Mesendoderm (in vitro differentiated cells): ENCODE measurements at regions not wholly inside any gene's neighbourhood (a gene's known extent, or its start where the extent isn't known, plus 50 kb on each side); places are given as distances from the start of the nearest gene placed in this dataset.

ENCODE experiments used
- DNase-seq: peaks from one replicate; pipeline ENCODE4 v3.0.0; 2013
- H2AK5ac ChIP-seq: 2 replicates; pipeline ENCODE4 v1.6.1; 2013; ENCODE audit warnings: low read length, inconsistent platforms
- H2BK120ac ChIP-seq: 2 replicates; pipeline ENCODE4 v1.6.1; 2013; ENCODE audit warnings: low read depth, mild to moderate bottlenecking, low read length, moderate library complexity, mixed read lengths
- H2BK15ac ChIP-seq: replicated peaks from 2 replicates; pipeline ENCODE4 v1.6.1; 2013; ENCODE audit warnings: low read depth, mild to moderate bottlenecking, moderate library complexity
- H2BK5ac ChIP-seq: 2 replicates; pipeline ENCODE4 v1.6.1; 2013; ENCODE audit warnings: low read length, inconsistent platforms
- H3K18ac ChIP-seq: 2 replicates; pipeline ENCODE4 v1.6.1; 2013; ENCODE audit warnings: mild to moderate bottlenecking, low read length, mixed read lengths
- H3K23ac ChIP-seq: one replicate; pipeline ENCODE4 v1.6.1; 2013; ENCODE audit warnings: low read length
- H3K27ac ChIP-seq: 2 replicates; pipeline ENCODE4 v1.5.1; 2013; ENCODE audit warnings: low read depth, mild to moderate bottlenecking, inconsistent platforms, low read length, moderate library complexity
- H3K27me3 ChIP-seq: 2 replicates; pipeline ENCODE4 v1.6.1; 2013; ENCODE audit warnings: low read length, control low read depth, mild to moderate bottlenecking, inconsistent platforms; ENCODE audit not compliant: insufficient read depth, poor library complexity
- H3K36me3 ChIP-seq: 2 replicates; pipeline ENCODE4 v1.6.1; 2013; ENCODE audit warnings: low read length, inconsistent platforms; ENCODE audit not compliant: control insufficient read depth, insufficient read depth
- H3K4ac ChIP-seq: one replicate; pipeline ENCODE4 v1.6.1; 2013; ENCODE audit warnings: low read depth, mild to moderate bottlenecking, low read length, moderate library complexity
- H3K4me1 ChIP-seq: 2 replicates; pipeline ENCODE4 v1.6.1; 2013; ENCODE audit warnings: low read depth, low read length, inconsistent platforms; ENCODE audit not compliant: control insufficient read depth
- H3K4me2 ChIP-seq: 2 replicates; pipeline ENCODE4 v1.6.1; 2013; ENCODE audit warnings: low read length
- H3K4me3 ChIP-seq: 2 replicates; pipeline ENCODE4 v1.5.1; 2013; ENCODE audit warnings: mild to moderate bottlenecking, low read length
- H3K56ac ChIP-seq: one replicate; pipeline ENCODE4 v1.6.1; 2013; ENCODE audit warnings: low read length
- H3K79me1 ChIP-seq: 2 replicates; pipeline ENCODE4 v1.6.1; 2013; ENCODE audit warnings: low read length, inconsistent platforms
- H3K79me2 ChIP-seq: 2 replicates; pipeline ENCODE4 v1.6.1; 2013; ENCODE audit warnings: mild to moderate bottlenecking, low read length; ENCODE audit not compliant: control insufficient read depth, insufficient read depth
- H3K9ac ChIP-seq: 2 replicates; pipeline ENCODE4 v1.6.1; 2013; ENCODE audit warnings: low read length, inconsistent platforms
- H4K5ac ChIP-seq: one replicate; pipeline ENCODE4 v1.6.1; 2013; ENCODE audit warnings: low read length
- H4K8ac ChIP-seq: one replicate; pipeline ENCODE4 v1.6.1; 2013; ENCODE audit warnings: low read depth, mild to moderate bottlenecking, control low read depth, low read length, moderate library complexity
- WGBS: extraction: QIAGEN DNeasy Blood & Tissue Kit; methylation state at CpG from one replicate; pipeline ENCODE4 v1.1.7; 2013; ENCODE audit warnings: low lambda C conversion rate, missing lambda C conversion rate; ENCODE audit not compliant: insufficient coverage; ENCODE audit errors: extremely low coverage; 5-methylcytosine and 5-hydroxymethylcytosine counted together

DNA sequence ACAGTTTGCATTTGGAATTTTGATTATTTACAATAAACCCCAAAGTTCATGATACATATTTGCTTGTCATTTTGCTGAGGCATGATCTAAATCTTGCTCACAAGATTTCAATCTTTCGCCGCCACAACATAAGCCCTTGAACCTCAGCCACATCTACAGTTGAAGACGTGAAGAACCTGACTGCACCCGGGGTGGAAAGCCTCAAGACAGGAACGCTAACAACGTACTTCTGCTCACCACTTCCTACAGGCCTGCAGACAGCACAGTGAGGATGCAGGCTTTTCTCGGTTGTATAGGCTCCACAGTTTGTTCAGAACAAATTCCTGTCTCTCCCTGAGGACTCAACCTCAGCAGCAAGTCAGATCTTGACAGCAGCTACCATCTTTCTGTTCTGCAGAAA, 393.8 kb upstream of the PRKCQ start:
- Histone ChIP-seq H3K36me3 (no peaks in the 10 kb centered on the region), H3K27me3 (no peaks in the 10 kb centered on the region), H3K56ac (no peak overlapping the region), H2BK5ac (no peak overlapping the region), H3K4ac (no peak overlapping the region), H3K27ac (no peak overlapping the region), H4K5ac (no peak overlapping the region), H3K23ac (no peak overlapping the region), H3K18ac (no peak overlapping the region), H3K4me1 (no peaks in the 10 kb centered on the region), H3K4me3 (no peak overlapping the region), H3K9ac (no peak overlapping the region), H4K8ac (no peak overlapping the region), H3K79me1 (no peaks in the 10 kb centered on the region), H3K4me2 (no peak overlapping the region), H2BK15ac (no peak overlapping the region), H2AK5ac (no peak overlapping the region), H3K79me2 (no peaks in the 10 kb centered on the region), H2BK120ac (no peak overlapping the region)
- DNase-seq: no peak
- no CpG with 5 or more reads among the region's 7 CpGs for WGBS

DNA sequence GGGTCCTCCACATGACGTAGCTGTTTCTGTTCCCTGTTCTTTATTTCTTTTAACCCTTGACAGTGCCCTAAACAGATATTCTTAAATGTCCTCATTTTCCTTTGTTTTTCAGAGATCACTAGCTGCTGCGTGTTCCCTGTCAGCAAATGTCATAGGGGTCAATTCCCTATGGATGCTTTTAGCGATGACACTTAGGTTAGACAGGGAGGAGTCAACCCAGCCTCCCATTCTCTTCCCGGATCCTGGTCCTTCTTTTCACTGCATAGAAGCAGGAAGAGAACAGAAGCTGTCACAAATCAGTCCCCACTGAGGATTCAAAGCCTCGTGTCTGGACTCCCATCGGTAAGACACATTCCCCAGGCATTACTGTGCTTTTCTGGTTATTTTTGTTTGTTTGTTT, 392.1 kb upstream of the PRKCQ start:
- Histone ChIP-seq H3K79me2 (no peaks in the 10 kb centered on the region), H3K23ac (no peak overlapping the region), H2BK120ac (no peak overlapping the region), H4K8ac (no peak overlapping the region), H3K27ac (no peak overlapping the region), H3K18ac (no peak overlapping the region), H3K79me1 (no peaks in the 10 kb centered on the region), H3K27me3 (no peaks in the 10 kb centered on the region), H3K4me1 (no peaks in the 10 kb centered on the region), H4K5ac (no peak overlapping the region), H2BK15ac (no peak overlapping the region), H3K4me3 (no peak overlapping the region), H2AK5ac (no peak overlapping the region), H3K9ac (no peak overlapping the region), H3K36me3 (no peaks in the 10 kb centered on the region), H3K56ac (no peak overlapping the region), H3K4ac (no peak overlapping the region), H2BK5ac (no peak overlapping the region), H3K4me2 (no peak overlapping the region)
- no peak for DNase-seq
- no CpG with 5 or more reads among the region's 6 CpGs for WGBS

- H4K8ac ChIP-seq: no peak overlapping the region
Observed at GRCh38 chr10:6969659-6970058, 389.6 kb upstream of the PRKCQ start.

GRCh38 chr10:6964543-6964942, 384.5 kb upstream of the PRKCQ start:
- no peak overlapping the region for H2BK120ac ChIP-seq
- WGBS: no CpG with 5 or more reads among the region's 4 CpGs
- H3K79me1 ChIP-seq: no peaks in the 10 kb centered on the region

More at GRCh38 chr10:6969659-6970058, 389.6 kb upstream of the PRKCQ start:
- H3K4me1 ChIP-seq: no peaks in the 10 kb centered on the region
- no peak overlapping the region for H3K4me3 ChIP-seq
- no peak overlapping the region for H3K27ac ChIP-seq
- no peaks in the 10 kb centered on the region for H3K79me1 ChIP-seq
- no peak for DNase-seq
- H3K4ac ChIP-seq: no peak overlapping the region
- H3K9ac ChIP-seq: no peak overlapping the region
- H2BK15ac ChIP-seq: no peak overlapping the region
- H2BK120ac ChIP-seq: no peak overlapping the region
- H4K5ac ChIP-seq: no peak overlapping the region
- no peaks in the 10 kb centered on the region for H3K36me3 ChIP-seq
- no peak overlapping the region for H2AK5ac ChIP-seq
- H3K18ac ChIP-seq: no peak overlapping the region
- H3K79me2 ChIP-seq: no peaks in the 10 kb centered on the region
- no peak overlapping the region for H3K56ac ChIP-seq
- H2BK5ac ChIP-seq: no peak overlapping the region
- H3K27me3 ChIP-seq: no peaks in the 10 kb centered on the region
- no peak overlapping the region for H3K23ac ChIP-seq
- no peak overlapping the region for H3K4me2 ChIP-seq
- WGBS: no CpG with 5 or more reads among the region's 4 CpGs

GRCh38 chr10:6962576-6962975, 382.5 kb upstream of the PRKCQ start:
- H3K23ac ChIP-seq: no peak overlapping the region
- no peak overlapping the region for H2AK5ac ChIP-seq
- H3K79me2 ChIP-seq: no peaks in the 10 kb centered on the region
- H3K36me3 ChIP-seq: no peaks in the 10 kb centered on the region
- H3K9ac ChIP-seq: no peak overlapping the region
- no CpG with 5 or more reads among the region's 6 CpGs for WGBS
- H3K4me1 ChIP-seq: no peaks in the 10 kb centered on the region
- H2BK5ac ChIP-seq: no peak overlapping the region
- no peak overlapping the region for H4K8ac ChIP-seq
- no peaks in the 10 kb centered on the region for H3K79me1 ChIP-seq
- no peak overlapping the region for H3K18ac ChIP-seq
- H4K5ac ChIP-seq: no peak overlapping the region
- H2BK15ac ChIP-seq: no peak overlapping the region
- no peak overlapping the region for H3K4ac ChIP-seq
- no peak overlapping the region for H3K4me2 ChIP-seq
- no peak for DNase-seq
- H3K4me3 ChIP-seq: no peak overlapping the region
- H3K27ac ChIP-seq: no peak overlapping the region
- no peak overlapping the region for H3K56ac ChIP-seq
- no peak overlapping the region for H2BK120ac ChIP-seq
- H3K27me3 ChIP-seq: no peaks in the 10 kb centered on the region

More at GRCh38 chr10:6964543-6964942, 384.5 kb upstream of the PRKCQ start:
- Histone ChIP-seq H3K36me3 (no peaks in the 10 kb centered on the region), H3K9ac (no peak overlapping the region), H4K5ac (no peak overlapping the region), H3K4me1 (no peaks in the 10 kb centered on the region), H3K27ac (no peak overlapping the region), H3K4me2 (no peak overlapping the region), H3K23ac (no peak overlapping the region), H3K27me3 (no peaks in the 10 kb centered on the region), H3K4me3 (no peak overlapping the region), H2BK5ac (no peak overlapping the region), H3K56ac (no peak overlapping the region), H2BK15ac (no peak overlapping the region), H3K79me2 (no peaks in the 10 kb centered on the region), H3K18ac (no peak overlapping the region), H4K8ac (no peak overlapping the region), H3K4ac (no peak overlapping the region), H2AK5ac (no peak overlapping the region)
- no peak for DNase-seq

DNA sequence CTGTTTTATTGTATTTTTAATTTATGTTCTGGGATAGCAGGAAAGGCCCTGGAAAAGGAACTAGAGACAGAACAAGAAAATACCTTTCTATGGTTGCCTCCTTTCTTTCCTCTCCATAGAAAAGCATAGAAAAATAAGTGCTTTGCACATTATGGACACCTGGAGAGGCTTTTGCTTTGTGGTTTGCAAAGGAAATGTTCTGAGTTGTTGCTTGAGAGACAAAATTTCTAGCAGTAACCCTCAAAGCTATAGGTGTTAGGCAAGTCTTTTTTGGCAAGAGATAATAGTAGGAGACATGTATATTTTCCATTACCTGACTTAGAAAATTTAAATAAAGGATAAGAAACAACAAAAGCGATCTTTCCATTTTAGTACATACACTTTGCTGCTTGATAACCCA, 378.6 kb upstream of the PRKCQ start:
- H3K4me2 ChIP-seq: no peak overlapping the region
- H3K23ac ChIP-seq: no peak overlapping the region
- no peak overlapping the region for H2BK5ac ChIP-seq
- H3K36me3 ChIP-seq: no peaks in the 10 kb centered on the region
- no peak overlapping the region for H4K5ac ChIP-seq
- H3K4me3 ChIP-seq: no peak overlapping the region
- H2BK120ac ChIP-seq: no peak overlapping the region
- no peak overlapping the region for H4K8ac ChIP-seq
- no peak overlapping the region for H3K27ac ChIP-seq
- H3K79me1 ChIP-seq: no peaks in the 10 kb centered on the region
- H3K9ac ChIP-seq: no peak overlapping the region
- H3K56ac ChIP-seq: no peak overlapping the region
- no peak overlapping the region for H2BK15ac ChIP-seq
- no CpG with 5 or more reads among the region's 1 CpG for WGBS
- H3K18ac ChIP-seq: no peak overlapping the region
- H2AK5ac ChIP-seq: no peak overlapping the region
- no peak for DNase-seq
- no peak overlapping the region for H3K4ac ChIP-seq
- no peaks in the 10 kb centered on the region for H3K79me2 ChIP-seq
- H3K27me3 ChIP-seq: no peaks in the 10 kb centered on the region
- H3K4me1 ChIP-seq: no peaks in the 10 kb centered on the region
